ENCODE measurements at regions not wholly inside any gene's neighbourhood (a gene's known extent, or its start where the extent isn't known, plus 50 kb on each side); places are given as distances from the start of the nearest gene placed in this dataset.

GRCh38 chr13:104487006-104487405 lies 1420.8 kb upstream of the SLC10A2 start:
- POLR2A ChIA-PET = no interaction called here
- DNase-seq (ENCODE audit: low read depth) = no peak
- Histone ChIP-seq H3K4me3 (ENCODE audit: low read depth, low read length) (no peak overlapping the region), H3K27me3 (ENCODE audit: control insufficient read depth, insufficient read depth, low read length) (no peaks in the 10 kb centered on the region), H3K36me3 (ENCODE audit: control insufficient read depth, insufficient read depth, low read length) (no peaks in the 10 kb centered on the region)
- TF ChIP-seq CTCF (IDR thresholded peaks at IDR 0.05; ENCODE audit: insufficient read depth, low read depth, low read length) = no peak
- CTCF ChIA-PET = no interaction called here

- no peaks in the 10 kb centered on the region for H3K27me3 ChIP-seq (ENCODE audit: control insufficient read depth, insufficient read depth, low read length)
- no peak for DNase-seq (ENCODE audit: low read depth)
- ChIA-PET CTCF (interaction anchor here (0.6 kb wide), 1 partner anchor 9 kb away, joined by 3 read pairs; no protein-coding TSS in a partner anchor), POLR2A (no interaction called here)
- H3K36me3 ChIP-seq (ENCODE audit: control insufficient read depth, insufficient read depth, low read length) = no peaks in the 10 kb centered on the region
- no peak overlapping the region for H3K4me3 ChIP-seq (ENCODE audit: low read depth, low read length)
- no peak for TF ChIP-seq CTCF (IDR thresholded peaks at IDR 0.05; ENCODE audit: insufficient read depth, low read depth, low read length)
These were observed 1419.4 kb upstream of the SLC10A2 start for GRCh38 chr13:104485571-104485970.

- DNase-seq (ENCODE audit: low read depth) = no peak
- H3K36me3 ChIP-seq (ENCODE audit: control insufficient read depth, insufficient read depth, low read length) = no peaks in the 10 kb centered on the region
- no peak overlapping the region for H3K4me3 ChIP-seq (ENCODE audit: low read depth, low read length)
- TF ChIP-seq CTCF (IDR thresholded peaks at IDR 0.05; ENCODE audit: insufficient read depth, low read depth, low read length) = no peak
- CTCF ChIA-PET = no interaction called here
- H3K27me3 ChIP-seq (ENCODE audit: control insufficient read depth, insufficient read depth, low read length) = no peaks in the 10 kb centered on the region
- POLR2A ChIA-PET = no interaction called here
These were observed 1417.4 kb upstream of the SLC10A2 start for GRCh38 chr13:104483631-104484030.

GRCh38 chr13:104477261-104477660 lies 1411.0 kb upstream of the SLC10A2 start:
- Histone ChIP-seq H3K4me3 (ENCODE audit: low read depth, low read length) (no peak overlapping the region), H3K36me3 (ENCODE audit: control insufficient read depth, insufficient read depth, low read length) (no peaks in the 10 kb centered on the region), H3K27me3 (ENCODE audit: control insufficient read depth, insufficient read depth, low read length) (no peaks in the 10 kb centered on the region)
- ChIA-PET POLR2A (no interaction called here), CTCF (no interaction called here)
- no peak for TF ChIP-seq CTCF (IDR thresholded peaks at IDR 0.05; ENCODE audit: insufficient read depth, low read depth, low read length)
- DNase-seq (ENCODE audit: low read depth) = no peak

GRCh38 chr13:104473936-104474335 lies 1407.7 kb upstream of the SLC10A2 start:
- CTCF ChIA-PET = no interaction called here
- TF ChIP-seq CTCF (IDR thresholded peaks at IDR 0.05; ENCODE audit: insufficient read depth, low read depth, low read length) = no peak
- POLR2A ChIA-PET = no interaction called here
- Histone ChIP-seq H3K36me3 (ENCODE audit: control insufficient read depth, insufficient read depth, low read length) (no peaks in the 10 kb centered on the region), H3K27me3 (ENCODE audit: control insufficient read depth, insufficient read depth, low read length) (no peaks in the 10 kb centered on the region), H3K4me3 (ENCODE audit: low read depth, low read length) (no peak overlapping the region)
- DNase-seq (ENCODE audit: low read depth) = no peak

Data from BJ (cell line).